GM19397 (cell line): ENCODE measurements at regions not wholly inside any gene's neighbourhood (a gene's known extent, or its start where the extent isn't known, plus 50 kb on each side); places are given as distances from the start of the nearest gene placed in this dataset.
"Not testable (repeated sequence)": the region's sequence is repeated elsewhere in the genome, so short reads cannot be mapped to it uniquely, and the experiment has no call there.

Source experiments
- ATAC-seq: cut with Tn5 transposase; IDR thresholded peaks from one replicate; pipeline ENCODE4 v1.9.1; 2021; ENCODE audit warnings: mild to moderate bottlenecking, moderate library complexity; ENCODE audit not compliant: unreplicated experiment

GRCh38 chr18:60883587-60883986, 449.6 kb upstream of the CDH20 start:
- no peak for ATAC-seq

- no peak for ATAC-seq
Measured at GRCh38 chr18:60888071-60888624, 445.1 kb upstream of the CDH20 start.

GRCh38 chr18:60889442-60889841, 443.8 kb upstream of the CDH20 start:
- no peak for ATAC-seq

GRCh38 chr18:60891936-60892335, 441.3 kb upstream of the CDH20 start:
- no peak for ATAC-seq

GRCh38 chr18:60892441-60892840, 440.8 kb upstream of the CDH20 start:
- no peak for ATAC-seq

- no peak for ATAC-seq
Measured at GRCh38 chr18:60892855-60893254, 440.4 kb upstream of the CDH20 start.

GRCh38 chr18:60893355-60894097, 439.7 kb upstream of the CDH20 start:
- ATAC-seq, result no peak

- ATAC-seq, result no peak
Measured at GRCh38 chr18:60894254-60894945, 438.8 kb upstream of the CDH20 start.

- no peak for ATAC-seq
Measured at GRCh38 chr18:60895181-60895580, 438.0 kb upstream of the CDH20 start.

GRCh38 chr18:60898111-60898510, 435.1 kb upstream of the CDH20 start:
- no peak for ATAC-seq

GRCh38 chr18:60905699-60906098, 427.5 kb upstream of the CDH20 start:
- ATAC-seq, result no peak

- ATAC-seq, result no peak
Measured at GRCh38 chr18:60910534-60910933, 422.7 kb upstream of the CDH20 start.

GRCh38 chr18:60911504-60911903, 421.7 kb upstream of the CDH20 start:
- no peak for ATAC-seq

- no peak for ATAC-seq
Measured at GRCh38 chr18:60915160-60915559, 418.1 kb upstream of the CDH20 start.

- not testable (repeated sequence) for ATAC-seq
Measured at GRCh38 chr18:60918862-60919261, 414.4 kb upstream of the CDH20 start.

GRCh38 chr18:60925892-60926291, 407.3 kb upstream of the CDH20 start:
- no peak for ATAC-seq

GRCh38 chr18:60929966-60930365, 403.3 kb upstream of the CDH20 start:
- no peak for ATAC-seq

GRCh38 chr18:60935041-60935910, 398.0 kb upstream of the CDH20 start:
- ATAC-seq, result no peak

- ATAC-seq, result no peak
Measured at GRCh38 chr18:60936101-60936500, 397.1 kb upstream of the CDH20 start.

GRCh38 chr18:60943297-60943696, 389.9 kb upstream of the CDH20 start:
- ATAC-seq, result no peak

GRCh38 chr18:60950634-60951033, 382.6 kb upstream of the CDH20 start:
- no peak for ATAC-seq
